ENCODE measurements at regions not wholly inside any gene's neighbourhood (a gene's known extent, or its start where the extent isn't known, plus 50 kb on each side); places are given as distances from the start of the nearest gene placed in this dataset.

- TF ChIP-seq TRIM28 (IDR thresholded peaks at IDR 0.05; ENCODE audit: borderline replicate concordance, low read length) (no peak), ZNF24 (tag by site-specific recombination; IDR thresholded peaks at IDR 0.05) (no peak), SCRT1 (tag by site-specific recombination; IDR thresholded peaks at IDR 0.05; ENCODE audit: borderline replicate concordance) (no peak), ZNF23 (tag by site-specific recombination; IDR thresholded peaks at IDR 0.05; ENCODE audit: borderline replicate concordance) (no peak)
- TF ChIP-seq, protein P1, sequence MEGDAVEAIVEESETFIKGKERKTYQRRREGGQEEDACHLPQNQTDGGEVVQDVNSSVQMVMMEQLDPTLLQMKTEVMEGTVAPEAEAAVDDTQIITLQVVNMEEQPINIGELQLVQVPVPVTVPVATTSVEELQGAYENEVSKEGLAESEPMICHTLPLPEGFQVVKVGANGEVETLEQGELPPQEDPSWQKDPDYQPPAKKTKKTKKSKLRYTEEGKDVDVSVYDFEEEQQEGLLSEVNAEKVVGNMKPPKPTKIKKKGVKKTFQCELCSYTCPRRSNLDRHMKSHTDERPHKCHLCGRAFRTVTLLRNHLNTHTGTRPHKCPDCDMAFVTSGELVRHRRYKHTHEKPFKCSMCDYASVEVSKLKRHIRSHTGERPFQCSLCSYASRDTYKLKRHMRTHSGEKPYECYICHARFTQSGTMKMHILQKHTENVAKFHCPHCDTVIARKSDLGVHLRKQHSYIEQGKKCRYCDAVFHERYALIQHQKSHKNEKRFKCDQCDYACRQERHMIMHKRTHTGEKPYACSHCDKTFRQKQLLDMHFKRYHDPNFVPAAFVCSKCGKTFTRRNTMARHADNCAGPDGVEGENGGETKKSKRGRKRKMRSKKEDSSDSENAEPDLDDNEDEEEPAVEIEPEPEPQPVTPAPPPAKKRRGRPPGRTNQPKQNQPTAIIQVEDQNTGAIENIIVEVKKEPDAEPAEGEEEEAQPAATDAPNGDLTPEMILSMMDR (tag by site-specific recombination; IDR thresholded peaks at IDR 0.05) = no peak
These were observed 74.0 kb upstream of the SAMSN1 start for GRCh38 chr21:14620152-14620551.
